ENCODE measurements at regions not wholly inside any gene's neighbourhood (a gene's known extent, or its start where the extent isn't known, plus 50 kb on each side); places are given as distances from the start of the nearest gene placed in this dataset.

DNA sequence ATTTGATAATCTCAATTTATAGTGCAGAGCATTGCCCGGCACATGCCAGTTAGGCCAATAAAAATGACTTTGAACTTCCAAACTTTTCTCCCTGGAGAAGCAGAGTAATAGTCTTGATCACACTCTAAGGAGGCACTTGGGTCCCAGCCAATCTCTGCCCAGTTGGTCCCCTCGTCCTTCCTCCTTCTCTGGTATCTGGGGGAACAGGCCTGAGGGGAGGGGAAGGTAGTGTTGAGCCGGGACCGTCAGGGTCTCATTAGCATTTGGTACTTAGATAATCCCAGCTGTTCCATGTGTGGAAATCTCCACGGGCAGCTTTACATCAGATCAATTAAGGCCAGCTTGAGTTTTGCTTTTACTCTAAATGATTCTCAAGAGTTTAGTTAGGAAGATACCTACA is 70.1 kb downstream of the ZNF641 start:
- DNase-seq (no peak), ATAC-seq (ENCODE audit: insufficient read depth, low read depth) (no peak)
- Histone ChIP-seq H3K9me3 (ENCODE audit: insufficient read depth, low read length, severe bottlenecking) (peaks cover 2% of the 10 kb centered on the region), H4K20me1 (ENCODE audit: insufficient read depth, low read length) (no peaks in the 10 kb centered on the region), H3K4me3 (ENCODE audit: low read depth in 1 of 2, low read length in 2 of 2) (no peak overlapping the region), H3K27ac (ENCODE audit: low read length) (no peak overlapping the region), H2AFZ (ENCODE audit: low read depth, low read length) (no peak overlapping the region), H3K4me1 (ENCODE audit: insufficient read depth, low read length) (no peaks in the 10 kb centered on the region), H3K36me3 (ENCODE audit: insufficient read depth, low read length) (no peaks in the 10 kb centered on the region), H3K4me2 (ENCODE audit: insufficient read depth, low read length) (no peak overlapping the region), H3K79me2 (ENCODE audit: insufficient read depth, low read length) (no peaks in the 10 kb centered on the region), H3K9ac (ENCODE audit: low read depth, low read length) (no peak overlapping the region), H3K27me3 (ENCODE audit: insufficient read depth, low read length, poor library complexity) (no peaks in the 10 kb centered on the region)
- TF ChIP-seq EZH2 (IDR thresholded peaks at IDR 0.05; ENCODE audit: borderline replicate concordance, low read depth, low read length, severe bottlenecking): no peak
- TF ChIP-seq, protein P1, sequence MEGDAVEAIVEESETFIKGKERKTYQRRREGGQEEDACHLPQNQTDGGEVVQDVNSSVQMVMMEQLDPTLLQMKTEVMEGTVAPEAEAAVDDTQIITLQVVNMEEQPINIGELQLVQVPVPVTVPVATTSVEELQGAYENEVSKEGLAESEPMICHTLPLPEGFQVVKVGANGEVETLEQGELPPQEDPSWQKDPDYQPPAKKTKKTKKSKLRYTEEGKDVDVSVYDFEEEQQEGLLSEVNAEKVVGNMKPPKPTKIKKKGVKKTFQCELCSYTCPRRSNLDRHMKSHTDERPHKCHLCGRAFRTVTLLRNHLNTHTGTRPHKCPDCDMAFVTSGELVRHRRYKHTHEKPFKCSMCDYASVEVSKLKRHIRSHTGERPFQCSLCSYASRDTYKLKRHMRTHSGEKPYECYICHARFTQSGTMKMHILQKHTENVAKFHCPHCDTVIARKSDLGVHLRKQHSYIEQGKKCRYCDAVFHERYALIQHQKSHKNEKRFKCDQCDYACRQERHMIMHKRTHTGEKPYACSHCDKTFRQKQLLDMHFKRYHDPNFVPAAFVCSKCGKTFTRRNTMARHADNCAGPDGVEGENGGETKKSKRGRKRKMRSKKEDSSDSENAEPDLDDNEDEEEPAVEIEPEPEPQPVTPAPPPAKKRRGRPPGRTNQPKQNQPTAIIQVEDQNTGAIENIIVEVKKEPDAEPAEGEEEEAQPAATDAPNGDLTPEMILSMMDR (IDR thresholded peaks at IDR 0.05; ENCODE audit: borderline replicate concordance, extremely low read depth, low read length, poor library complexity, severe bottlenecking): no peak

DNA sequence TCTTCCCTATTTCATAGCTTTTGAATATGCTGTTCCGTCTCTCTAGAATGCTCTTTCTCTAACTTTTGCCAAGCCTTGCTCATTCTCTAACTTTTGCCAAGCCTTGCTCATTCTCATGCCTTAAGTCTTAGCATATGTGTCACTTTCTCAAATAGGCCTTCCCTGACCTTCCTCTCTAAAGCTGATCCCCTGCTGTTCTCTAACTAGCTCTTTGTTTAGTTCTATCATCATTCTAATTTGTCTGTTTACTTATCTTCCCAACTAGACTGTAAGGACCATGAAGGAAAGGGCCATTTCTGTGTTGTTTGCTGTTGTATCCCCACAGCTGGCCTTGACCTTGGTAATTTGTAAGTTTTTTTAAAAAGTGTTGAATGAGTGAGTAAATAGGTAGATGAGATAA is 71.1 kb downstream of the ZNF641 start:
- DNase-seq: no peak
- Histone ChIP-seq H2AFZ (ENCODE audit: low read depth, low read length) (no peak overlapping the region), H3K27ac (ENCODE audit: low read length) (no peak overlapping the region), H3K79me2 (ENCODE audit: insufficient read depth, low read length) (no peaks in the 10 kb centered on the region), H3K4me1 (ENCODE audit: insufficient read depth, low read length) (no peaks in the 10 kb centered on the region), H3K36me3 (ENCODE audit: insufficient read depth, low read length) (no peaks in the 10 kb centered on the region), H3K9me3 (ENCODE audit: insufficient read depth, low read length, severe bottlenecking) (peaks cover 2% of the 10 kb centered on the region), H3K9ac (ENCODE audit: low read depth, low read length) (no peak overlapping the region), H3K4me2 (ENCODE audit: insufficient read depth, low read length) (no peak overlapping the region), H3K4me3 (ENCODE audit: low read depth in 1 of 2, low read length in 2 of 2) (no peak overlapping the region), H3K27me3 (ENCODE audit: insufficient read depth, low read length, poor library complexity) (no peaks in the 10 kb centered on the region), H4K20me1 (ENCODE audit: insufficient read depth, low read length) (no peaks in the 10 kb centered on the region)
- TF ChIP-seq, protein P1 (IDR thresholded peaks at IDR 0.05; ENCODE audit: borderline replicate concordance, extremely low read depth, low read length, poor library complexity, severe bottlenecking): no peak
- TF ChIP-seq EZH2 (IDR thresholded peaks at IDR 0.05; ENCODE audit: borderline replicate concordance, low read depth, low read length, severe bottlenecking): no peak
- no peak for ATAC-seq (ENCODE audit: insufficient read depth, low read depth)

DNA sequence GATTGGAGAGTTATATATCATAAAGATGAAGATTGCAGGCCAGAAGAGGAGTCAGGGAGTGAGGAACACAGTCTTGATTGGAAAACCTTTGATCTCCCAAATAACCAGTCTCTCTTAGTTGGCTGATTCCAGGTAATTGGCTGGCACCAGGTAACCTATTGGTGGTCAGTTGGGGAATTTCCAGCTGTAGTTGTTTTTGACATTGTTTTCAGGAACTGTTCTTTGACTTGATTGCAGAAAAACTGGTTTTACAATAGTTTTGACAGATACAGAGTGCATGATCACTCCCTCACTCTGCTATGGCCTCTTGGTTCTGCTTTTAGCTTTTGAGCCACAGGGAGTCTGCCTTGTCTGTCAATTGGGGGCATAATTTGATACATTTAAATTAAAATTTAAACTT is 71.6 kb downstream of the ZNF641 start:
- no peaks in the 10 kb centered on the region for H3K27me3 ChIP-seq (ENCODE audit: insufficient read depth, low read length, poor library complexity)
- H3K9me3 ChIP-seq (ENCODE audit: insufficient read depth, low read length, severe bottlenecking): peaks cover 2% of the 10 kb centered on the region
- no peaks in the 10 kb centered on the region for H3K79me2 ChIP-seq (ENCODE audit: insufficient read depth, low read length)
- no peak overlapping the region for H3K9ac ChIP-seq (ENCODE audit: low read depth, low read length)
- H3K4me1 ChIP-seq (ENCODE audit: insufficient read depth, low read length): no peaks in the 10 kb centered on the region
- no peak overlapping the region for H2AFZ ChIP-seq (ENCODE audit: low read depth, low read length)
- no peaks in the 10 kb centered on the region for H4K20me1 ChIP-seq (ENCODE audit: insufficient read depth, low read length)
- H3K36me3 ChIP-seq (ENCODE audit: insufficient read depth, low read length): no peaks in the 10 kb centered on the region
- H3K4me2 ChIP-seq (ENCODE audit: insufficient read depth, low read length): no peak overlapping the region
- no peak overlapping the region for H3K27ac ChIP-seq (ENCODE audit: low read length)
- TF ChIP-seq, protein P1 (IDR thresholded peaks at IDR 0.05; ENCODE audit: borderline replicate concordance, extremely low read depth, low read length, poor library complexity, severe bottlenecking): no peak
- no peak for TF ChIP-seq EZH2 (IDR thresholded peaks at IDR 0.05; ENCODE audit: borderline replicate concordance, low read depth, low read length, severe bottlenecking)
- DNase-seq: no peak
- no peak overlapping the region for H3K4me3 ChIP-seq (ENCODE audit: low read depth in 1 of 2, low read length in 2 of 2)
- no peak for ATAC-seq (ENCODE audit: insufficient read depth, low read depth)

DNA sequence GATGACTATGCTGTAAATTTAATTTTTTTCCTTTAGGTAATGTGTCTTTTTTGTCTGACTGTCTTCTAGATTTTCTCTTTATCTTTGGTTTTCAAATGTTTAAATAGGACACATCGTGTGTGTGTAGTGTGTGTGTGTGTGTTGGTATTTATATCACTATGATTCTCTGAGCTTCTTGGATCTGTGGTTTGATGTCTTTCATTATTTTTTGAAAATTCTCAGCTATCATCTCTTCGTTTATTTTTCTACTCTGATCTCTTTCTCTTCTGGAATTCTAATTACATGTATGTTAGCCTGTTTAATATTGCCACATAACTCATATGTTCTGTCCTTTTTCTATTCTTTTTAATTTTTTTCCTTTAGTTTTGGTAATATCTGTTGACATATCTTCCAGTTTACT is 73.5 kb upstream of the OR10AD1 start:
- TF ChIP-seq EZH2 (IDR thresholded peaks at IDR 0.05; ENCODE audit: borderline replicate concordance, low read depth, low read length, severe bottlenecking): no peak
- DNase-seq (no peak), ATAC-seq (ENCODE audit: insufficient read depth, low read depth) (no peak)
- H4K20me1 ChIP-seq (ENCODE audit: insufficient read depth, low read length): no peaks in the 10 kb centered on the region
- no peaks in the 10 kb centered on the region for H3K27me3 ChIP-seq (ENCODE audit: insufficient read depth, low read length, poor library complexity)
- peaks cover 2% of the 10 kb centered on the region for H3K9me3 ChIP-seq (ENCODE audit: insufficient read depth, low read length, severe bottlenecking)
- no peak overlapping the region for H3K4me3 ChIP-seq (ENCODE audit: low read depth in 1 of 2, low read length in 2 of 2)
- no peaks in the 10 kb centered on the region for H3K36me3 ChIP-seq (ENCODE audit: insufficient read depth, low read length)
- no peak overlapping the region for H3K9ac ChIP-seq (ENCODE audit: low read depth, low read length)
- H3K27ac ChIP-seq (ENCODE audit: low read length): no peak overlapping the region
- no peaks in the 10 kb centered on the region for H3K79me2 ChIP-seq (ENCODE audit: insufficient read depth, low read length)
- no peak overlapping the region for H3K4me2 ChIP-seq (ENCODE audit: insufficient read depth, low read length)
- H2AFZ ChIP-seq (ENCODE audit: low read depth, low read length): no peak overlapping the region
- no peaks in the 10 kb centered on the region for H3K4me1 ChIP-seq (ENCODE audit: insufficient read depth, low read length)

Measured in DND-41 (cell line).